ENCODE measurements at regions not wholly inside any gene's neighbourhood (a gene's known extent, or its start where the extent isn't known, plus 50 kb on each side); places are given as distances from the start of the nearest gene placed in this dataset.

- H3K9ac ChIP-seq (ENCODE audit: low read depth in 2 of 2, low read length in 2 of 2) = no peak overlapping the region
- intact Hi-C loops (cut with DNase I) = no loop called here
- H3K27ac ChIP-seq = no peak overlapping the region
- no peak overlapping the region for H3K4me3 ChIP-seq
- H3K9me3 ChIP-seq = no peaks in the 10 kb centered on the region
- H3K27me3 ChIP-seq = no peaks in the 10 kb centered on the region
- no peaks in the 10 kb centered on the region for H3K4me1 ChIP-seq
- DNase-seq = no peak
- H3K36me3 ChIP-seq = no peaks in the 10 kb centered on the region
- TF ChIP-seq CTCF (IDR thresholded peaks at IDR 0.05) = no peak
These were observed 721.4 kb downstream of the NSUN3 start for GRCh38 chr3:94784274-94784673.

- Histone ChIP-seq H3K4me1 (no peaks in the 10 kb centered on the region), H3K27me3 (no peaks in the 10 kb centered on the region), H3K4me3 (no peak overlapping the region), H3K27ac (no peak overlapping the region), H3K9ac (ENCODE audit: low read depth in 2 of 2, low read length in 2 of 2) (no peak overlapping the region), H3K9me3 (no peaks in the 10 kb centered on the region), H3K36me3 (no peaks in the 10 kb centered on the region)
- DNase-seq = no peak
- no peak for TF ChIP-seq CTCF (IDR thresholded peaks at IDR 0.05)
- intact Hi-C loops (cut with DNase I) = no loop called here
These were observed 724.2 kb downstream of the NSUN3 start for GRCh38 chr3:94787066-94787465.

DNA sequence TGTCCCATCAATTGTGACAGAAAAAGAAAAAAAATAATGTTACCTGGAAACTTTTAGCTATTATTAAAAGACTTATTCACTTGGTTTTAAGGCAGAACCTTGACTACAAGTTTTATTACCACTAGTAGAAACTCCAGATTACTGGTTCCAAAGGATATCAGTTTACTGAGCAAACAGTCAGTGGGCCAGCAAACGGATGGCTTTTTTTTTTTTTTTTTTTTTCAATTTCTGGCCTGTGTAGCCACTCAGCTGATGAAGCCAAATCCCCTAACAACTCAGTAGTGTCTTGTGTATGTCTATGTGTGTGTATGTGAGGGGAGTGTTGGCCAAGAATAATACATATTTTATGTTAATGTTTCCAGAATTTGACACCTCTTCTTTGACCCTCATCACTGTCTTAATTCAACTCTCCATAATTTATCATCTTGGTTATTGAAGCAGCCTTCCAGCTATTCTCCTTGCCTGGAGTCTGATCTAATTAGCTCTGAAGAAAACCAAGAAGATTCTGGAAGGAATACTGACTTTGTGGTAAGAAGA is 724.9 kb downstream of the NSUN3 start:
- intact Hi-C loops (cut with DNase I) = no loop called here

DNA sequence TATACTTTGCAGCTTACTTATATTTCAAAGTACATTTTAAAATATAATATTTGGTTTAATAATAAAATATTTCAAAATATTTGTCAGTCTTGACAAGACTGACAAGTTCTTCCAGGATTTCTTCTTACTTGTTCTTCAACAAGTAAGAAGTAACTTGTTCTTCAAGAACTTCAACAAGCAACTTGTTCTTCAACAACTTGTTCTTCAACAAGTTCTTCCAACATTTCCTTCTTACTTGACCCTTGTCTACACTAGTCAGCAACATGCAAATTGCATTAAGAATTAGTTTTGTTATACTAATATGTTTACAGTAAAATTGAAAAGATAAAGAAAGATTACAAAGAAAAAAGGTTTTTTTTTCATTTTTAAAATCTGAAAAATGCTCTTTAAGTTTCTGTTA is 731.7 kb downstream of the NSUN3 start:
- no peak overlapping the region for H3K27ac ChIP-seq
- intact Hi-C loops (cut with DNase I) = no loop called here
- no peaks in the 10 kb centered on the region for H3K27me3 ChIP-seq
- H3K4me1 ChIP-seq = no peaks in the 10 kb centered on the region
- no peak overlapping the region for H3K4me3 ChIP-seq
- H3K9ac ChIP-seq (ENCODE audit: low read depth in 2 of 2, low read length in 2 of 2) = no peak overlapping the region
- no peaks in the 10 kb centered on the region for H3K36me3 ChIP-seq
- no peak for DNase-seq
- H3K9me3 ChIP-seq = no peaks in the 10 kb centered on the region
- TF ChIP-seq CTCF (IDR thresholded peaks at IDR 0.05) = no peak

More for the DNA sequence above, 724.9 kb downstream of the NSUN3 start:
- TF ChIP-seq CTCF (IDR thresholded peaks at IDR 0.05) = no peak
- Histone ChIP-seq H3K36me3 (no peaks in the 10 kb centered on the region), H3K9ac (ENCODE audit: low read depth in 2 of 2, low read length in 2 of 2) (no peak overlapping the region), H3K9me3 (no peaks in the 10 kb centered on the region), H3K4me1 (no peaks in the 10 kb centered on the region), H3K4me3 (no peak overlapping the region), H3K27ac (no peak overlapping the region), H3K27me3 (no peaks in the 10 kb centered on the region)
- DNase-seq = no peak

- Histone ChIP-seq H3K4me1 (no peaks in the 10 kb centered on the region), H3K9ac (ENCODE audit: low read depth in 2 of 2, low read length in 2 of 2) (no peak overlapping the region), H3K36me3 (no peaks in the 10 kb centered on the region), H3K4me3 (no peak overlapping the region), H3K9me3 (no peaks in the 10 kb centered on the region), H3K27me3 (no peaks in the 10 kb centered on the region), H3K27ac (no peak overlapping the region)
- DNase-seq = no peak
- intact Hi-C loops (cut with DNase I) = no loop called here
- no peak for TF ChIP-seq CTCF (IDR thresholded peaks at IDR 0.05)
These were observed 736.7 kb downstream of the NSUN3 start for GRCh38 chr3:94799420-94800060.
